Endothelial cell of umbilical vein (primary cell): ENCODE measurements at regions not wholly inside any gene's neighbourhood (a gene's known extent, or its start where the extent isn't known, plus 50 kb on each side); places are given as distances from the start of the nearest gene placed in this dataset.

ENCODE experiments used
- BruUV-seq: library from RNA; stranded (reverse); fragments of 400-500 nt; replicated peaks from 2 replicates; lab custom pipeline; 2021; lab: Mats Ljungman, UMichigan
- CTCF ChIA-PET: fragments of 300-600, 350-600 bp; sonication (Branson Sonifier 250); formaldehyde crosslinking; loops from one replicate; lab custom pipeline; 2021; ENCODE audit warnings: antibody characterized with exemption, inconsistent platforms; lab: Charles Lee
- POLR2A ChIA-PET: fragments of 300-600, 350-600 bp; sonication (Branson Sonifier 250); formaldehyde crosslinking; loops from one replicate; lab custom pipeline; 2021; ENCODE audit warnings: antibody characterized with exemption, inconsistent platforms; lab: Charles Lee
- DNase-seq: peaks from one replicate; pipeline ENCODE4 v3.0.0-alpha.2; 2011; ENCODE audit warnings: low read depth, low spot score
- FAIRE-seq: peaks from 2 replicates; lab custom pipeline; 2011; peaks lifted over from hg19 to GRCh38; lab: Jason Lieb, UNC
- H2AFZ ChIP-seq: 2 replicates; pipeline ENCODE4 v1.6.0; 2012; ENCODE audit warnings: low read depth, low read length, control low read depth, inconsistent platforms
- H3K27ac ChIP-seq: 2 replicates; pipeline ENCODE4 v1.5.1; 2011; ENCODE audit warnings: low read depth, mild to moderate bottlenecking, control low read depth, low read length, moderate library complexity; ENCODE audit not compliant: insufficient read depth
- H3K27me3 ChIP-seq, 2 experiments: 2 replicates each; pipeline versions ENCODE4 v1.6.0 to v1.6.1; 2011; ENCODE audit warnings: low read length in 2 of 2, mixed read lengths in 1 of 2; ENCODE audit not compliant: control insufficient read depth in 2 of 2, insufficient read depth in 2 of 2
- H3K36me3 ChIP-seq, 2 experiments: 2 replicates in 1 of 2; 3 replicates in 1 of 2; pipeline ENCODE4 v1.5.1; 2011; ENCODE audit warnings: low read length in 2 of 2, mild to moderate bottlenecking in 1 of 2, moderate library complexity in 1 of 2; ENCODE audit not compliant: control insufficient read depth in 2 of 2, insufficient read depth in 2 of 2; ENCODE audit errors: extremely low read depth in 1 of 2
- H3K4me1 ChIP-seq: 3 replicates; pipeline ENCODE4 v1.5.1; 2011; ENCODE audit warnings: mild to moderate bottlenecking, low read length; ENCODE audit not compliant: control insufficient read depth, insufficient read depth; ENCODE audit errors: extremely low read depth
- H3K4me2 ChIP-seq: 2 replicates; pipeline ENCODE4 v1.6.1; 2011; ENCODE audit warnings: low read length, control low read depth, mixed read lengths; ENCODE audit not compliant: insufficient read depth
- H3K4me3 ChIP-seq, 3 experiments: fragments of 200-600 bp in 1 of 3; sonication (generic), shearing (Covaris generic) in 1 of 3; replicated peaks in 1 of 3; 2 replicates each; pipeline ENCODE4 v1.5.1; 2011 to 2016; ENCODE audit warnings: control low read depth in 3 of 3, low read length in 3 of 3, mild to moderate bottlenecking in 2 of 3, inconsistent platforms in 1 of 3, low read depth in 1 of 3, moderate library complexity in 1 of 3; ENCODE audit not compliant: insufficient read depth in 1 of 3
- H3K79me2 ChIP-seq: 2 replicates; pipeline ENCODE4 v1.6.0; 2012; ENCODE audit warnings: low read length, inconsistent platforms; ENCODE audit not compliant: control insufficient read depth, insufficient read depth
- H3K9ac ChIP-seq: replicated peaks from 2 replicates; pipeline ENCODE3; 2011; ENCODE audit warnings: low read length, control low read depth; ENCODE audit not compliant: insufficient read depth; ENCODE audit errors: extremely low read depth
- H3K9me1 ChIP-seq: replicated peaks from 3 replicates; pipeline ENCODE4 v1.6.0; 2011; ENCODE audit warnings: mild to moderate bottlenecking, low read length; ENCODE audit not compliant: control insufficient read depth, insufficient read depth; ENCODE audit errors: extremely low read depth
- H3K9me3 ChIP-seq: replicated peaks from 2 replicates; pipeline ENCODE4 v1.5.1; 2012; ENCODE audit warnings: low read length, inconsistent platforms; ENCODE audit not compliant: control insufficient read depth, insufficient read depth
- H4K20me1 ChIP-seq: replicated peaks from 2 replicates; pipeline ENCODE3; 2011; ENCODE audit warnings: mild to moderate bottlenecking, low read length; ENCODE audit not compliant: control insufficient read depth, insufficient read depth; ENCODE audit errors: extremely low read depth
- EZH2 ChIP-seq: IDR thresholded peaks from 2 replicates; pipeline ENCODE4 v1.6.1; 2012; ENCODE audit warnings: borderline replicate concordance, low read depth, mild to moderate bottlenecking, moderate library complexity, low read length, inconsistent platforms; ENCODE audit not compliant: severe bottlenecking
- JUN ChIP-seq: IDR thresholded peaks from 2 replicates; pipeline ENCODE4 v1.6.1; 2011; ENCODE audit warnings: borderline replicate concordance, low read depth; ENCODE audit not compliant: insufficient read length, insufficient read depth
- MYC ChIP-seq: IDR thresholded peaks from one replicate; pipeline ENCODE4 v1.6.1; 2011; ENCODE audit warnings: mild to moderate bottlenecking, low read depth, low read length
- POLR2AphosphoS5 ChIP-seq: IDR thresholded peaks from 2 replicates; pipeline ENCODE4 v1.6.1; 2012; ENCODE audit warnings: low read depth, mild to moderate bottlenecking, control low read depth, low read length, moderate library complexity; ENCODE audit not compliant: insufficient read depth
- dilution Hi-C: fragments of 300-500 bp; cut with MboI; formaldehyde crosslinking; loops from one replicate; pipeline ENCODE4 v1.15.0; 2019; ENCODE audit warnings: low sequenced_read_pairs; ENCODE audit not compliant: extremely low pct_ligation_motif_present
- intact Hi-C: fragments of 100-400 bp; cut with micrococcal nuclease; formaldehyde crosslinking; loops from one replicate; pipeline ENCODE4 v1.10.0; 2022
- TF ChIP-seq, protein P1 (sequence below): IDR thresholded peaks from 2 replicates; pipeline ENCODE4 v1.6.1; 2011; ENCODE audit not compliant: insufficient read depth, insufficient read length
- TF ChIP-seq, protein P2 (sequence below), 2 donors: IDR thresholded peaks; 1 replicate in 1 of 2; 2 replicates in 1 of 2; pipeline ENCODE4 v1.5.1; 2011; ENCODE audit warnings: low read length in 2 of 2, mild to moderate bottlenecking in 2 of 2, moderate library complexity in 2 of 2, control low read depth in 1 of 2, inconsistent platforms in 1 of 2, low read depth in 1 of 2; ENCODE audit not compliant: insufficient read depth in 1 of 2; ENCODE audit errors: extremely low read depth in 1 of 2

DNA sequence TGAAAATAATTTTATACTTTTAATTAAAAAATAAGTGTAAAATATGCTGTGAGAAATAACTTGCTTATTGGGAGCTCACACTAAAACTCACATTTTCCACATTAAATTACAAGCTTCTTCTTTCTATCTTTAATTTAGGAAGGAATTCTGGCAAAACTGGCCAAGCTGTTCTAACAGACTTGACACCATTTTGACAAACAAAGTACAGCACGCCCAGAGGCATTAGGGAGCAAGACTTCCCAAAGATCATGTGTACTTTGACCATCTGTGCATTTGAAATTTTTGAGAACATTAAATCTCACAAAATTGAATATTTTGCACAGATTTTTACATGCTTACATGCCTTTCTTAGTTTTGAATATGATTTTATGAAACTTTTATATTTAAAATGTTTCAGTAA, 1288.4 kb upstream of the CADM2 start:
- Histone ChIP-seq H3K27ac (no peak overlapping the region), H3K79me2 (no peaks in the 10 kb centered on the region), H4K20me1 (no peaks in the 10 kb centered on the region), H3K36me3 (no peaks in the 10 kb centered on the region), H3K9ac (no peak overlapping the region), H3K9me3 (peaks cover under 1% of the 10 kb centered on the region), H3K27me3 (no peaks in the 10 kb centered on the region), H3K9me1 (no peaks in the 10 kb centered on the region), H3K4me1 (no peaks in the 10 kb centered on the region), H2AFZ (no peak overlapping the region), H3K4me3 (no peak overlapping the region), H3K4me2 (no peak overlapping the region)
- TF ChIP-seq MYC (no peak), EZH2 (no peak)
- TF ChIP-seq, protein P1, sequence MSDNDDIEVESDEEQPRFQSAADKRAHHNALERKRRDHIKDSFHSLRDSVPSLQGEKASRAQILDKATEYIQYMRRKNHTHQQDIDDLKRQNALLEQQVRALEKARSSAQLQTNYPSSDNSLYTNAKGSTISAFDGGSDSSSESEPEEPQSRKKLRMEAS = no peak
- TF ChIP-seq, protein P2, sequence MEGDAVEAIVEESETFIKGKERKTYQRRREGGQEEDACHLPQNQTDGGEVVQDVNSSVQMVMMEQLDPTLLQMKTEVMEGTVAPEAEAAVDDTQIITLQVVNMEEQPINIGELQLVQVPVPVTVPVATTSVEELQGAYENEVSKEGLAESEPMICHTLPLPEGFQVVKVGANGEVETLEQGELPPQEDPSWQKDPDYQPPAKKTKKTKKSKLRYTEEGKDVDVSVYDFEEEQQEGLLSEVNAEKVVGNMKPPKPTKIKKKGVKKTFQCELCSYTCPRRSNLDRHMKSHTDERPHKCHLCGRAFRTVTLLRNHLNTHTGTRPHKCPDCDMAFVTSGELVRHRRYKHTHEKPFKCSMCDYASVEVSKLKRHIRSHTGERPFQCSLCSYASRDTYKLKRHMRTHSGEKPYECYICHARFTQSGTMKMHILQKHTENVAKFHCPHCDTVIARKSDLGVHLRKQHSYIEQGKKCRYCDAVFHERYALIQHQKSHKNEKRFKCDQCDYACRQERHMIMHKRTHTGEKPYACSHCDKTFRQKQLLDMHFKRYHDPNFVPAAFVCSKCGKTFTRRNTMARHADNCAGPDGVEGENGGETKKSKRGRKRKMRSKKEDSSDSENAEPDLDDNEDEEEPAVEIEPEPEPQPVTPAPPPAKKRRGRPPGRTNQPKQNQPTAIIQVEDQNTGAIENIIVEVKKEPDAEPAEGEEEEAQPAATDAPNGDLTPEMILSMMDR (IDR thresholded peaks at IDR 0.05; ENCODE audit: extremely low read depth in 1 of 2, insufficient read depth in 1 of 2, low read depth in 1 of 2, low read length in 2 of 2) = no peak
- dilution Hi-C loops (no loop called here), intact Hi-C loops (no loop called here)
- no peak for FAIRE-seq
- CTCF ChIA-PET = no interaction called here
- no TSS peak for BruUV-seq
- POLR2A ChIA-PET = no interaction called here
- no peak for DNase-seq

DNA sequence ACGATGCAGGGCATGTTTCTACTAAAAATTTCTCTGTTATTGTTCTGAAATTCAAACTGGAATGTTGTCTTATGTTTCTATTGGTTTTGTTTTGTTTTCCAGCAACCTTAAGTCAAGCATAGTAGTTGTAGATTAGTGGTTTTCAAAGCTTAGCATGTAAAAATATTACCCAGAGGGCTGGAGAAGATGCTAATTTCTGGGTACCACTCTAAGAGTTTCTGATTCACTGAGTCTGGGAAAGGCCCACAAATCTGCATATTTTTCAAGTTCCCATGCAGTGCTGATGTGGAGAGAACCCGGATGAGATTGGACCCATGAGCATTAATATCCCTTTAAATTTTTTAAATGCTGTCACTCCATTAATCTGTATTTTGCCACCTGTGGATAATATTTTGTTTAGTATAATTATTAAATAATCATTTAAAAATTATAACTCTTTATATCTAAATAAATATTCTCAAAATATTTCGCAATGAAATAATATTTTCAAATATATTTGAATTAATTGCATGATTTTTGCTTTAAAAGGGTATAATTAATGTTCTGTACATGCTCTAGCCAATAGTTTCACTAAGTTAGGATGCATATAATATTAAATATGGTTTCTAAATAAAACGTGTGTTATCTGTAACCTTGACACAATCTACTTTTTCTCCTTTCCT, 1274.7 kb upstream of the CADM2 start:
- TF ChIP-seq, protein P1 = no peak
- TF ChIP-seq JUN = no peak
- no peak for TF ChIP-seq POLR2AphosphoS5
- BruUV-seq = no TSS peak
- Histone ChIP-seq H3K4me1 (no peaks in the 10 kb centered on the region), H3K36me3 (no peaks in the 10 kb centered on the region), H3K4me2 (no peak overlapping the region), H3K27ac (no peak overlapping the region), H3K4me3 (no peak overlapping the region), H2AFZ (no peak overlapping the region), H3K79me2 (no peaks in the 10 kb centered on the region), H3K27me3 (no peaks in the 10 kb centered on the region), H3K9ac (no peak overlapping the region), H3K9me3 (peaks cover 6% of the 10 kb centered on the region), H3K9me1 (no peaks in the 10 kb centered on the region), H4K20me1 (no peaks in the 10 kb centered on the region)
- dilution Hi-C loops (no loop called here), intact Hi-C loops (no loop called here)
- CTCF ChIA-PET = no interaction called here
- FAIRE-seq (no peak), DNase-seq (no peak)
- POLR2A ChIA-PET = no interaction called here
